ENCODE measurements at regions not wholly inside any gene's neighbourhood (a gene's known extent, or its start where the extent isn't known, plus 50 kb on each side); places are given as distances from the start of the nearest gene placed in this dataset.

DNA sequence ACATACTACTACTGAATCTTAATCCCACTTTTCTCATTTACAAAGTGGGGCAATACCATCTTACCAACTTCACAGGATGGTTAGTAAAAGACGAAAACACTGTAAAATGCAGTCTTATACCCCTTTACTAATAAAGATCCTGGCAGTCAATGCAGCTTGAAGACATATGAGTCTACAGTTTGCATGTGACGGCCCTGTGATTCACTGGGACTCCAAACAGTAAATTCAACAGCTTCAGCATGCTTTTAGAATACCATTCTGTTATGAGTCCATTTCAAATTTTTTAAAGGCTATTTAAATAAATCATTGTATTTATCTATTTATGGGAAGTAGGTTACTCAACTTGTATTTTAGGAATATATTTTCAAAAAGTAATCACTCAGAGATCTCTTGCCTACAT is 629.1 kb downstream of the LIG4 start:
- Histone ChIP-seq H2BK120ac (ENCODE audit: low read depth, low read length) (no peak overlapping the region), H3K4ac (ENCODE audit: low read depth in 1 of 2, low read length in 2 of 2) (no peak overlapping the region), H3K79me1 (replicated peaks; ENCODE audit: low read length, poor library complexity, severe bottlenecking) (peaks cover 12% of the 10 kb centered on the region), H3K18ac (ENCODE audit: low read depth in 1 of 2, low read length in 2 of 2) (no peak overlapping the region), H3K4me2 (ENCODE audit: low read length, poor library complexity, severe bottlenecking) (no peak overlapping the region), H3K23ac (ENCODE audit: low read length in 2 of 2) (no peak overlapping the region), H3K4me1 (ENCODE audit: control insufficient read depth, insufficient read depth, low read depth, low read length) (no peaks in the 10 kb centered on the region), H2BK5ac (ENCODE audit: low read depth, low read length, poor library complexity, severe bottlenecking) (no peak overlapping the region), H3K36me3 (ENCODE audit: control insufficient read depth in 1 of 2, insufficient read depth in 2 of 2, low read depth in 1 of 2, low read length in 2 of 2) (no peaks in the 10 kb centered on the region), H3K9ac (ENCODE audit: low read length) (no peak overlapping the region), H2AFZ (ENCODE audit: low read depth, low read length) (no peak overlapping the region), H2BK15ac (ENCODE audit: low read depth, poor library complexity, severe bottlenecking) (no peak overlapping the region), H3K4me3 (ENCODE audit: insufficient read depth in 1 of 2, low read depth in 1 of 2, low read length in 2 of 2) (no peak overlapping the region), H3K27me3 (ENCODE audit: control insufficient read depth in 1 of 2, insufficient read depth in 1 of 2, low read length in 2 of 2) (no peaks in the 10 kb centered on the region), H2BK12ac (ENCODE audit: low read length in 2 of 2) (no peak overlapping the region), H4K8ac (ENCODE audit: low read length) (no peak overlapping the region), H2AK5ac (ENCODE audit: low read length, severe bottlenecking) (no peak overlapping the region), H3K14ac (ENCODE audit: low read length in 2 of 2) (no peak overlapping the region), H3K9me3 (ENCODE audit: control insufficient read depth, low read length) (no peaks in the 10 kb centered on the region), H3K27ac (ENCODE audit: low read length, poor library complexity, severe bottlenecking) (no peak overlapping the region), H4K91ac (ENCODE audit: low read length) (no peak overlapping the region)
- DNase-seq, result peak; percentile 72
- WGBS, result 42% methylated on average over 2 of the region's 2 CpGs

DNA sequence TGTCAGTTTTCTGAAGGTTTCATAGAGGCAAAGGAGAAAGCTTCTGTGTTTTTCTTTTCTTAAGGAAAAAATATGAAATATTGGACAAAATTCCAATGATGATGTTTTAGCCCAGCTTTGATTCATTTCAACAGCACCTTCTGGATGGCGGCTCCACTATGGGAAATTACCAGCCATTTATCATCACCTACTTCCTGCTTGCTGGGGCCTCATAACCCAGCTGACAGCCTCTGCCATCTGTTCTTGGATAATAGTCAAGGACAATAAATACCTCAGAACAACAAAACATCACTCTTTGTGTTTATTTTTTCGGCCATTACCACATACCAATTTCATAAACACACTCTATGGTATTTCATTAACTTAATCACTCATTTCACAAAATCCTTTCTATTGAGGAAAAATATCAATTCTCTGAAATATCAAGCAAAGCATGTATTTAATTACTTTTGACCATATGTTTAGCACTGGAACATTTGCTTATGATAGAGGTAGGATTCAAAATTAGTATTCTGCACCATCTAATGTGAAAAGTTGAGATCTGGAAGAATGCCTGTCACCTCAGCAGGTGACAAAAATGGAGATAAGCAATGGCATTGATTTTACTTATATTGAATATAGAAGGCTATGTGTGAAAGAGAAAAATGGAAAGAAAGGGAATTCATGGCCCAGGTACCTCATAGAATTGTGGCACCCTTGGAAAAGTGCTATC is 629.7 kb downstream of the LIG4 start:
- no peak overlapping the region for H3K9ac ChIP-seq (ENCODE audit: low read length)
- no peak overlapping the region for H3K4ac ChIP-seq (ENCODE audit: low read depth in 1 of 2, low read length in 2 of 2)
- no peak overlapping the region for H3K14ac ChIP-seq (ENCODE audit: low read length in 2 of 2)
- H2BK5ac ChIP-seq (ENCODE audit: low read depth, low read length, poor library complexity, severe bottlenecking), result no peak overlapping the region
- no peaks in the 10 kb centered on the region for H3K9me3 ChIP-seq (ENCODE audit: control insufficient read depth, low read length)
- H2BK120ac ChIP-seq (ENCODE audit: low read depth, low read length), result no peak overlapping the region
- peak; percentile 53 for DNase-seq
- H2BK12ac ChIP-seq (ENCODE audit: low read length in 2 of 2), result no peak overlapping the region
- no peak overlapping the region for H2AK5ac ChIP-seq (ENCODE audit: low read length, severe bottlenecking)
- no peak overlapping the region for H3K4me3 ChIP-seq (ENCODE audit: insufficient read depth in 1 of 2, low read depth in 1 of 2, low read length in 2 of 2)
- WGBS, result 2% methylated on average over 2 of the region's 2 CpGs
- H4K8ac ChIP-seq (ENCODE audit: low read length), result no peak overlapping the region
- no peak overlapping the region for H2BK15ac ChIP-seq (ENCODE audit: low read depth, poor library complexity, severe bottlenecking)
- no peak overlapping the region for H3K27ac ChIP-seq (ENCODE audit: low read length, poor library complexity, severe bottlenecking)
- H3K23ac ChIP-seq (ENCODE audit: low read length in 2 of 2), result no peak overlapping the region
- H3K4me2 ChIP-seq (ENCODE audit: low read length, poor library complexity, severe bottlenecking), result no peak overlapping the region
- H3K79me1 ChIP-seq (replicated peaks; ENCODE audit: low read length, poor library complexity, severe bottlenecking), result peaks cover 17% of the 10 kb centered on the region
- no peak overlapping the region for H4K91ac ChIP-seq (ENCODE audit: low read length)
- H3K36me3 ChIP-seq (ENCODE audit: control insufficient read depth in 1 of 2, insufficient read depth in 2 of 2, low read depth in 1 of 2, low read length in 2 of 2), result no peaks in the 10 kb centered on the region
- H3K27me3 ChIP-seq (ENCODE audit: control insufficient read depth in 1 of 2, insufficient read depth in 1 of 2, low read length in 2 of 2), result no peaks in the 10 kb centered on the region
- H3K4me1 ChIP-seq (ENCODE audit: control insufficient read depth, insufficient read depth, low read depth, low read length), result no peaks in the 10 kb centered on the region
- H3K18ac ChIP-seq (ENCODE audit: low read depth in 1 of 2, low read length in 2 of 2), result no peak overlapping the region
- no peak overlapping the region for H2AFZ ChIP-seq (ENCODE audit: low read depth, low read length)

- H3K4ac ChIP-seq (ENCODE audit: low read depth in 1 of 2, low read length in 2 of 2), result no peak overlapping the region
- no peak overlapping the region for H4K8ac ChIP-seq (ENCODE audit: low read length)
- H3K9me3 ChIP-seq (ENCODE audit: control insufficient read depth, low read length), result no peaks in the 10 kb centered on the region
- H3K4me1 ChIP-seq (ENCODE audit: control insufficient read depth, insufficient read depth, low read depth, low read length), result no peaks in the 10 kb centered on the region
- no peak overlapping the region for H3K9ac ChIP-seq (ENCODE audit: low read length)
- WGBS, result 88% methylated on average over 3 of the region's 4 CpGs
- no peak overlapping the region for H3K4me3 ChIP-seq (ENCODE audit: insufficient read depth in 1 of 2, low read depth in 1 of 2, low read length in 2 of 2)
- no peak overlapping the region for H3K18ac ChIP-seq (ENCODE audit: low read depth in 1 of 2, low read length in 2 of 2)
- H2AFZ ChIP-seq (ENCODE audit: low read depth, low read length), result no peak overlapping the region
- H2BK120ac ChIP-seq (ENCODE audit: low read depth, low read length), result no peak overlapping the region
- no peak overlapping the region for H4K91ac ChIP-seq (ENCODE audit: low read length)
- peaks cover 15% of the 10 kb centered on the region for H3K79me1 ChIP-seq (replicated peaks; ENCODE audit: low read length, poor library complexity, severe bottlenecking)
- no peak for DNase-seq
- no peak overlapping the region for H2BK15ac ChIP-seq (ENCODE audit: low read depth, poor library complexity, severe bottlenecking)
- H3K23ac ChIP-seq (ENCODE audit: low read length in 2 of 2), result no peak overlapping the region
- H3K36me3 ChIP-seq (ENCODE audit: control insufficient read depth in 1 of 2, insufficient read depth in 2 of 2, low read depth in 1 of 2, low read length in 2 of 2), result no peaks in the 10 kb centered on the region
- H3K27me3 ChIP-seq (ENCODE audit: control insufficient read depth in 1 of 2, insufficient read depth in 1 of 2, low read length in 2 of 2), result no peaks in the 10 kb centered on the region
- no peak overlapping the region for H2BK5ac ChIP-seq (ENCODE audit: low read depth, low read length, poor library complexity, severe bottlenecking)
- H3K27ac ChIP-seq (ENCODE audit: low read length, poor library complexity, severe bottlenecking), result no peak overlapping the region
- H2BK12ac ChIP-seq (ENCODE audit: low read length in 2 of 2), result no peak overlapping the region
- H2AK5ac ChIP-seq (ENCODE audit: low read length, severe bottlenecking), result no peak overlapping the region
- no peak overlapping the region for H3K14ac ChIP-seq (ENCODE audit: low read length in 2 of 2)
- no peak overlapping the region for H3K4me2 ChIP-seq (ENCODE audit: low read length, poor library complexity, severe bottlenecking)
Measured at GRCh38 chr13:107582171-107582570, 633.2 kb downstream of the LIG4 start.

DNA sequence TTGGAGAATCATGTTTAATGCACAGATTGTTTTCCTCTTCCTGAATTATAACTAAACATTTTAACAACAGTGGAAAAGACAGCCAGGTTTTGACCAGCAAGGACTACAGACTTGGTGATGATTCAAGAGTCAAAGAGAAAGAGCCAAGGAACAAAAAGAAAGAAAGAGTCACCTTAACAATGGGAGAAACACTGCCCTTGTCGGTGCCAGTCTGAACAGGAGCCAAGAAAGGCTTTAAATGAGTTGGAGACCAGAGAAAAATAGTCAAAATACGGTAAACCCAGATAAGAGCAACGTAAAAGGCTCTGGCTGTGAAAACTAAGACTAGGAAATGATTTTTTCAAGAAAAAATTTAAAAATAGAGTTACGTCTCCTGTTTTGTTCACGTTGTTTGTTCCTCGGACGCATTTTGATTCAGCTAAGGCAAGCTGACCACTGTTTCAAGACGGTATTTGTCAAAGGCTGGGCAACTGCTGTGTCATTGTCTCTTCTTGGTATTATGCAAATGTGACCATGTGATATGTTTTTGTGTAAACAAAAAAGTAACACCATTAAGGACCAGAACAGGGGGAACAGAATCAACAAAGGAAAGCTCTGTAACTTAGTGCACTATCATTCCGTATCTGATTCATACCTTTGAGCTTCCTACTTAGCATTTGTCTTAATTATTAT is 634.5 kb downstream of the LIG4 start:
- Histone ChIP-seq H2BK15ac (ENCODE audit: low read depth, poor library complexity, severe bottlenecking) (no peak overlapping the region), H3K14ac (ENCODE audit: low read length in 2 of 2) (no peak overlapping the region)

More for the DNA sequence above, 634.5 kb downstream of the LIG4 start:
- H3K9ac ChIP-seq (ENCODE audit: low read length), result no peak overlapping the region
- H3K27me3 ChIP-seq (ENCODE audit: control insufficient read depth in 1 of 2, insufficient read depth in 1 of 2, low read length in 2 of 2), result no peaks in the 10 kb centered on the region
- no peak overlapping the region for H3K4me2 ChIP-seq (ENCODE audit: low read length, poor library complexity, severe bottlenecking)
- H3K27ac ChIP-seq (ENCODE audit: low read length, poor library complexity, severe bottlenecking), result no peak overlapping the region
- H3K36me3 ChIP-seq (ENCODE audit: control insufficient read depth in 1 of 2, insufficient read depth in 2 of 2, low read depth in 1 of 2, low read length in 2 of 2), result no peaks in the 10 kb centered on the region
- no peak overlapping the region for H2AK5ac ChIP-seq (ENCODE audit: low read length, severe bottlenecking)
- H3K4me3 ChIP-seq (ENCODE audit: insufficient read depth in 1 of 2, low read depth in 1 of 2, low read length in 2 of 2), result no peak overlapping the region
- H2BK120ac ChIP-seq (ENCODE audit: low read depth, low read length), result no peak overlapping the region
- peaks cover 18% of the 10 kb centered on the region for H3K79me1 ChIP-seq (replicated peaks; ENCODE audit: low read length, poor library complexity, severe bottlenecking)
- no peak overlapping the region for H4K8ac ChIP-seq (ENCODE audit: low read length)
- WGBS, result 95% methylated on average over 8 of the region's 9 CpGs
- H4K91ac ChIP-seq (ENCODE audit: low read length), result no peak overlapping the region
- H2AFZ ChIP-seq (ENCODE audit: low read depth, low read length), result no peak overlapping the region
- H3K18ac ChIP-seq (ENCODE audit: low read depth in 1 of 2, low read length in 2 of 2), result peak overlapping the region in 1 of 2 experiments; percentile 9
- H3K23ac ChIP-seq (ENCODE audit: low read length in 2 of 2), result no peak overlapping the region
- H2BK5ac ChIP-seq (ENCODE audit: low read depth, low read length, poor library complexity, severe bottlenecking), result no peak overlapping the region
- DNase-seq, result no peak
- no peaks in the 10 kb centered on the region for H3K9me3 ChIP-seq (ENCODE audit: control insufficient read depth, low read length)
- no peak overlapping the region for H3K4ac ChIP-seq (ENCODE audit: low read depth in 1 of 2, low read length in 2 of 2)
- no peaks in the 10 kb centered on the region for H3K4me1 ChIP-seq (ENCODE audit: control insufficient read depth, insufficient read depth, low read depth, low read length)
- H2BK12ac ChIP-seq (ENCODE audit: low read length in 2 of 2), result no peak overlapping the region

Data from mesenchymal stem cell (in vitro differentiated cells and primary cell).